Endometrial microvascular endothelial cells (primary cell): ENCODE measurements at regions not wholly inside any gene's neighbourhood (a gene's known extent, or its start where the extent isn't known, plus 50 kb on each side); places are given as distances from the start of the nearest gene placed in this dataset.
"Not testable (repeated sequence)": the region's sequence is repeated elsewhere in the genome, so short reads cannot be mapped to it uniquely, and the experiment has no call there.

Source experiments
- in situ Hi-C: cut with HindIII; loops from 2 replicates; pipeline ENCODE4 v1.10.0; 2017; ENCODE audit warnings: low sequenced_read_pairs, low pct_unique_long_range_greater_than_20kb; ENCODE audit errors: inconsistent ontology term

GRCh38 chr1:82154219-82154970 lies 353.7 kb downstream of the ADGRL2 start:
- in situ Hi-C loops = no loop called here

GRCh38 chr1:82153752-82154151 lies 353.0 kb downstream of the ADGRL2 start:
- in situ Hi-C loops = no loop called here

GRCh38 chr1:82153272-82153629 lies 352.5 kb downstream of the ADGRL2 start:
- in situ Hi-C loops = no loop called here

- in situ Hi-C loops = no loop called here
These were observed 351.9 kb downstream of the ADGRL2 start for GRCh38 chr1:82152356-82153271.

- in situ Hi-C loops = no loop called here
These were observed 344.9 kb downstream of the ADGRL2 start for GRCh38 chr1:82145656-82146055.

GRCh38 chr1:82143108-82143833 lies 342.5 kb downstream of the ADGRL2 start:
- in situ Hi-C loops = no loop called here

- in situ Hi-C loops = no loop called here
These were observed 340.7 kb downstream of the ADGRL2 start for GRCh38 chr1:82141390-82141789.

GRCh38 chr1:82139751-82140468 lies 339.2 kb downstream of the ADGRL2 start:
- in situ Hi-C loops = no loop called here

GRCh38 chr1:82136351-82136750 lies 335.6 kb downstream of the ADGRL2 start:
- in situ Hi-C loops = not testable (repeated sequence)

- in situ Hi-C loops = no loop called here
These were observed 325.1 kb downstream of the ADGRL2 start for GRCh38 chr1:82125866-82126265.

GRCh38 chr1:82125119-82125518 lies 324.4 kb downstream of the ADGRL2 start:
- in situ Hi-C loops = no loop called here

GRCh38 chr1:82121421-82121820 lies 320.7 kb downstream of the ADGRL2 start:
- in situ Hi-C loops = no loop called here

- in situ Hi-C loops = no loop called here
These were observed 315.4 kb downstream of the ADGRL2 start for GRCh38 chr1:82116105-82116504.

GRCh38 chr1:82114887-82115286 lies 314.2 kb downstream of the ADGRL2 start:
- in situ Hi-C loops = no loop called here

GRCh38 chr1:82110366-82111254 lies 309.9 kb downstream of the ADGRL2 start:
- in situ Hi-C loops = no loop called here

- in situ Hi-C loops = no loop called here
These were observed 308.1 kb downstream of the ADGRL2 start for GRCh38 chr1:82108843-82109242.

- in situ Hi-C loops = no loop called here
These were observed 305.9 kb downstream of the ADGRL2 start for GRCh38 chr1:82106672-82107071.

- in situ Hi-C loops = no loop called here
These were observed 298.4 kb downstream of the ADGRL2 start for GRCh38 chr1:82099170-82099569.
